Right lung (tissue), 2 donors: ENCODE measurements at regions not wholly inside any gene's neighbourhood (a gene's known extent, or its start where the extent isn't known, plus 50 kb on each side); places are given as distances from the start of the nearest gene placed in this dataset.
"Not testable (repeated sequence)": the region's sequence is repeated elsewhere in the genome, so short reads cannot be mapped to it uniquely, and the experiment has no call there.

Experiments used
- DNase-seq, 2 donors: peaks; one replicate each; pipeline ENCODE4 v3.0.0-alpha.2; 2013

GRCh38 chr3:69485489-69485888 is 99.6 kb upstream of the FRMD4B start:
- DNase-seq: no peak

- DNase-seq: no peak
These were observed 98.9 kb upstream of the FRMD4B start for GRCh38 chr3:69484507-69485393.

- DNase-seq: no peak
These were observed 97.6 kb upstream of the FRMD4B start for GRCh38 chr3:69483449-69483848.

- DNase-seq: not testable (repeated sequence)
These were observed 95.1 kb upstream of the FRMD4B start for GRCh38 chr3:69480986-69481385.

- DNase-seq: no peak
These were observed 88.3 kb upstream of the FRMD4B start for GRCh38 chr3:69474186-69474585.

GRCh38 chr3:69472093-69472492 is 86.2 kb upstream of the FRMD4B start:
- no peak for DNase-seq

- DNase-seq: no peak
These were observed 77.6 kb upstream of the FRMD4B start for GRCh38 chr3:69463531-69463930.

- no peak for DNase-seq
These were observed 76.9 kb upstream of the FRMD4B start for GRCh38 chr3:69462826-69463100.

GRCh38 chr3:69462022-69462825 is 76.3 kb upstream of the FRMD4B start:
- DNase-seq: no peak

- DNase-seq: no peak
These were observed 74.1 kb upstream of the FRMD4B start for GRCh38 chr3:69460034-69460433.

GRCh38 chr3:69458803-69459365 is 73.0 kb upstream of the FRMD4B start:
- DNase-seq: no peak

- no peak for DNase-seq
These were observed 70.7 kb upstream of the FRMD4B start for GRCh38 chr3:69456631-69457030.

- no peak for DNase-seq
These were observed 68.4 kb upstream of the FRMD4B start for GRCh38 chr3:69454204-69454787.

- no peak for DNase-seq
These were observed 66.4 kb upstream of the FRMD4B start for GRCh38 chr3:69452295-69452694.

GRCh38 chr3:69451594-69451993 is 65.7 kb upstream of the FRMD4B start:
- DNase-seq: no peak

GRCh38 chr3:69448877-69449276 is 63.0 kb upstream of the FRMD4B start:
- DNase-seq: no peak

- DNase-seq: no peak
These were observed 60.6 kb upstream of the FRMD4B start for GRCh38 chr3:69446402-69447072.

GRCh38 chr3:69445498-69445897 is 59.6 kb upstream of the FRMD4B start:
- no peak for DNase-seq

- peak; percentile 52 to 57 for DNase-seq
These were observed 59.1 kb upstream of the FRMD4B start for GRCh38 chr3:69445024-69445423.

- DNase-seq: peak in 1 of 2 donors; percentile 64
These were observed 57.6 kb upstream of the FRMD4B start for GRCh38 chr3:69443457-69443920.

- DNase-seq: no peak
These were observed 57.0 kb upstream of the FRMD4B start for GRCh38 chr3:69442771-69443311.

- DNase-seq: no peak
These were observed 55.8 kb upstream of the FRMD4B start for GRCh38 chr3:69441732-69442131.
